Keratinocyte (primary cell): ENCODE measurements at regions not wholly inside any gene's neighbourhood (a gene's known extent, or its start where the extent isn't known, plus 50 kb on each side); places are given as distances from the start of the nearest gene placed in this dataset.
A peak's percentile ranks its signal among the peaks of the same experiment; 100 is the strongest.

Source experiments
- DNase-seq: peaks from one replicate; pipeline ENCODE4 v3.0.0-alpha.2; 2011; ENCODE audit warnings: low read depth, missing footprints, low spot score
- FAIRE-seq: peaks from 2 replicates; lab custom pipeline; 2011; peaks lifted over from hg19 to GRCh38; lab: Jason Lieb, UNC
- H2AFZ ChIP-seq: 2 replicates; pipeline ENCODE4 v1.6.0; 2012; ENCODE audit warnings: low read length, control low read depth, inconsistent platforms; ENCODE audit not compliant: control insufficient read depth
- H3K27ac ChIP-seq: 2 replicates; pipeline ENCODE4 v1.5.1; 2011; ENCODE audit warnings: low read length; ENCODE audit not compliant: control insufficient read depth, insufficient read depth
- H3K27me3 ChIP-seq: 3 replicates; pipeline ENCODE4 v1.6.0; 2011; ENCODE audit warnings: low read length; ENCODE audit not compliant: control insufficient read depth, insufficient read depth; ENCODE audit errors: extremely low read depth
- H3K36me3 ChIP-seq, 2 experiments: 2 replicates in 1 of 2; 3 replicates in 1 of 2; pipeline ENCODE4 v1.5.1; 2011; ENCODE audit warnings: low read length in 2 of 2, mild to moderate bottlenecking in 1 of 2; ENCODE audit not compliant: control insufficient read depth in 2 of 2, insufficient read depth in 2 of 2; ENCODE audit errors: extremely low read depth in 1 of 2
- H3K4me1 ChIP-seq: 3 replicates; pipeline ENCODE4 v1.5.1; 2011; ENCODE audit warnings: low read length; ENCODE audit not compliant: control insufficient read depth, insufficient read depth; ENCODE audit errors: extremely low read depth
- H3K4me2 ChIP-seq: 3 replicates; pipeline ENCODE4 v1.6.0; 2011; ENCODE audit warnings: low read depth, low read length; ENCODE audit not compliant: control insufficient read depth, insufficient read depth; ENCODE audit errors: extremely low read depth
- H3K4me3 ChIP-seq, 3 experiments: fragments of 200-600 bp in 1 of 3; sonication (generic) in 1 of 3; 2 replicates in 2 of 3; 3 replicates in 1 of 3; pipeline ENCODE4 v1.5.1; 2011 to 2016; ENCODE audit warnings: low read length in 3 of 3, mild to moderate bottlenecking in 3 of 3, control low read depth in 2 of 3, inconsistent platforms in 1 of 3, low read depth in 1 of 3, mixed read lengths in 1 of 3, mixed run types in 1 of 3, moderate library complexity in 1 of 3; ENCODE audit not compliant: control insufficient read depth in 2 of 3, insufficient read depth in 2 of 3; ENCODE audit errors: extremely low read depth in 1 of 3
- H3K79me2 ChIP-seq: 2 replicates; pipeline ENCODE4 v1.6.0; 2012; ENCODE audit warnings: low read length; ENCODE audit not compliant: control insufficient read depth, insufficient read depth
- H3K9ac ChIP-seq: 3 replicates; pipeline ENCODE4 v1.6.0; 2011; ENCODE audit warnings: low read length; ENCODE audit not compliant: control insufficient read depth, insufficient read depth; ENCODE audit errors: extremely low read depth
- H3K9me1 ChIP-seq: 3 replicates; pipeline ENCODE4 v1.6.0; 2011; ENCODE audit warnings: low read length; ENCODE audit not compliant: control insufficient read depth, insufficient read depth; ENCODE audit errors: extremely low read depth
- H3K9me3 ChIP-seq: 2 replicates; pipeline ENCODE4 v1.5.1; 2012; ENCODE audit warnings: low read depth, low read length; ENCODE audit not compliant: control insufficient read depth
- H4K20me1 ChIP-seq: 3 replicates; pipeline ENCODE4 v1.6.0; 2011; ENCODE audit warnings: low read length; ENCODE audit not compliant: control insufficient read depth, insufficient read depth; ENCODE audit errors: extremely low read depth
- CTCF ChIP-seq, 3 experiments: IDR thresholded peaks in 1 of 3; conservative IDR thresholded peaks in 1 of 3; optimal IDR thresholded peaks in 1 of 3; 2 replicates in 2 of 3; 3 replicates in 1 of 3; pipeline versions ENCODE3 to v1.5.1; 2011; ENCODE audit warnings: low read length in 3 of 3, mild to moderate bottlenecking in 3 of 3, moderate library complexity in 2 of 3, control low read depth in 1 of 3, inconsistent platforms in 1 of 3; ENCODE audit not compliant: insufficient read depth in 2 of 3; ENCODE audit errors: extremely low read depth in 1 of 3
- EZH2 ChIP-seq: IDR thresholded peaks from one replicate; pipeline ENCODE4 v1.6.1; 2012; ENCODE audit warnings: inconsistent platforms, mild to moderate bottlenecking, low read length, moderate library complexity
- dilution Hi-C: fragments of 300-500 bp; cut with MboI; formaldehyde crosslinking; loops from one replicate; pipeline ENCODE4 v1.7.0; 2020; ENCODE audit warnings: low sequenced_read_pairs; ENCODE audit not compliant: extremely low pct_ligation_motif_present

- no peaks in the 10 kb centered on the region for H4K20me1 ChIP-seq
- H3K27ac ChIP-seq, result no peak overlapping the region
- peak overlapping the region in 1 of 3 experiments; percentile 34 for H3K4me3 ChIP-seq
- H2AFZ ChIP-seq, result peak overlapping the region; percentile 86
- H3K4me1 ChIP-seq, result peaks cover 20% of the 10 kb centered on the region
- H3K36me3 ChIP-seq, result no peaks in the 10 kb centered on the region
- dilution Hi-C loops, result no loop called here
- no peaks in the 10 kb centered on the region for H3K27me3 ChIP-seq
- no peaks in the 10 kb centered on the region for H3K9me3 ChIP-seq
- H3K9me1 ChIP-seq, result no peaks in the 10 kb centered on the region
- FAIRE-seq (peak; percentile 82), DNase-seq (no peak)
- no peak for TF ChIP-seq CTCF (optimal IDR thresholded peaks at IDR 0.05 in 1 of 3, IDR thresholded peaks at IDR 0.05 in 1 of 3, conservative IDR thresholded peaks at IDR 0.05 in 1 of 3; ENCODE audit: extremely low read depth in 1 of 3, insufficient read depth in 2 of 3, low read length in 3 of 3)
- no peak for TF ChIP-seq EZH2
- no peak overlapping the region for H3K9ac ChIP-seq
- peak overlapping the region; percentile 54 for H3K4me2 ChIP-seq
- H3K79me2 ChIP-seq, result no peaks in the 10 kb centered on the region
Observed at GRCh38 chr1:87805666-87806378, 477.1 kb downstream of the LMO4 start.

- H3K36me3 ChIP-seq, result no peaks in the 10 kb centered on the region
- peaks cover 20% of the 10 kb centered on the region for H3K4me1 ChIP-seq
- H3K9me1 ChIP-seq, result no peaks in the 10 kb centered on the region
- no peaks in the 10 kb centered on the region for H3K79me2 ChIP-seq
- no peak for FAIRE-seq
- H3K27me3 ChIP-seq, result no peaks in the 10 kb centered on the region
- no peaks in the 10 kb centered on the region for H4K20me1 ChIP-seq
- peak overlapping the region; percentile 54 for H3K4me2 ChIP-seq
- H3K27ac ChIP-seq, result no peak overlapping the region
- H3K9ac ChIP-seq, result no peak overlapping the region
- no peaks in the 10 kb centered on the region for H3K9me3 ChIP-seq
- dilution Hi-C loops, result no loop called here
- DNase-seq, result no peak
- no peak for TF ChIP-seq EZH2
- TF ChIP-seq CTCF (optimal IDR thresholded peaks at IDR 0.05 in 1 of 3, IDR thresholded peaks at IDR 0.05 in 1 of 3, conservative IDR thresholded peaks at IDR 0.05 in 1 of 3; ENCODE audit: extremely low read depth in 1 of 3, insufficient read depth in 2 of 3, low read length in 3 of 3), result no peak
- H3K4me3 ChIP-seq, result no peak overlapping the region
- peak overlapping the region; percentile 2 for H2AFZ ChIP-seq
Observed at GRCh38 chr1:87806379-87807094, 477.9 kb downstream of the LMO4 start.
